ENCODE measurements at regions not wholly inside any gene's neighbourhood (a gene's known extent, or its start where the extent isn't known, plus 50 kb on each side); places are given as distances from the start of the nearest gene placed in this dataset.

- intact Hi-C loops (cut with DNase I), result no loop called here
- Histone ChIP-seq H3K36me3 (no peaks in the 10 kb centered on the region), H3K4me1 (no peaks in the 10 kb centered on the region), H3K9me3 (no peaks in the 10 kb centered on the region), H3K27ac (no peak overlapping the region), H3K4me3 (no peak overlapping the region), H3K27me3 (ENCODE audit: low read depth) (peaks cover 19% of the 10 kb centered on the region)
- no peak for ATAC-seq
- DNase-seq, result peak; percentile 19
- TF ChIP-seq CTCF (IDR thresholded peaks at IDR 0.05), result no peak
Measured at GRCh38 chr19:29375429-29376119, 150.2 kb upstream of the VSTM2B start.

DNA sequence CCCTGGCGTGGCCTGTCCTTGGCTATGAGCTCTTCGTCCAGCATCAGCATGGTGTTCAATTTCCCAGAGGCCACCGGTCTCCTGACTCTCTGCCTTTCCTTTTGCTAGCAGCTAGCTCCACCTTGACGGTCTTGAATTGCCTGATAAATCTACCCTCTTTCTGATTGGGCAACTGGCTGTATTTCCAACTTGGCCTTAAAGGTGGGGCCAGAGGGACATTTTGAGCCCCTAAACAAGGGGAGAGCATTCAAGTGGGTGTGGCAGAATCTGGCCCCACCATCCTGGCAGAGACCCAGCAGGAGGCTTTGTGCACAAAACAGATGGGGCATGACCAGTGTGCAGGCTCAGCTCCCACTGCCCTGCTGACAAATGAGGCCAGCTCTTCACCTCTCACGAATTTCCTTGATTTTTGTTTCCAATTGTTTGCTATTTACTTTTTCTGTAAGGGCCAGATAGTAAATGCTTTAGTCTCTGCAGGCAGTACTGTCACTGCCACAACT, 148.9 kb upstream of the VSTM2B start:
- DNase-seq (no peak), ATAC-seq (no peak)
- no peak for TF ChIP-seq CTCF (IDR thresholded peaks at IDR 0.05)
- Histone ChIP-seq H3K4me3 (no peak overlapping the region), H3K27me3 (ENCODE audit: low read depth) (peaks cover 19% of the 10 kb centered on the region), H3K4me1 (no peaks in the 10 kb centered on the region), H3K27ac (no peak overlapping the region), H3K9me3 (no peaks in the 10 kb centered on the region), H3K36me3 (no peaks in the 10 kb centered on the region)
- intact Hi-C loops (cut with DNase I), result no loop called here

DNA sequence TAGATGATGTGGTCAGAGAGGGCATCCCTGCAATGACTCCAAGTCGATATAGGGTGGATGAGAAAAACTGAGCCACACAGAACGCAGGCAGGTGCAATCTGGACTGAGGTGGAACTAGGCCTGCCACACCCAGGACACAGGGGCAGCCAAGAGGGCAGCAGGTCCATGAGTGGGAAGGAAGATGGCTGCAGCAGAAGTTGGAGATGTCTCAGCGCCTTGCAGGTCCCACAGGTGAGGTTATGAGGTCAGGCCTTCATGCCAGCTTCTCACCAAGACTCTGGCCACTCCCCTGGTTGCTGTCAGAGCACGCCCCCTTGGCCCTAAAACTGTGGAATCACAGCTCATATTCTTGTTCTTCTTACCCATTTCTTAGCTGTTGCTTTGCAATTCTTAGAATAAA, 147.7 kb upstream of the VSTM2B start:
- H3K27me3 ChIP-seq (ENCODE audit: low read depth), result peaks cover 19% of the 10 kb centered on the region
- no peaks in the 10 kb centered on the region for H3K4me1 ChIP-seq
- ATAC-seq (no peak), DNase-seq (peak; percentile 8)
- TF ChIP-seq CTCF (IDR thresholded peaks at IDR 0.05), result no peak
- H3K27ac ChIP-seq, result no peak overlapping the region
- intact Hi-C loops (cut with DNase I), result no loop called here
- no peaks in the 10 kb centered on the region for H3K36me3 ChIP-seq
- H3K9me3 ChIP-seq, result no peaks in the 10 kb centered on the region
- no peak overlapping the region for H3K4me3 ChIP-seq

DNA sequence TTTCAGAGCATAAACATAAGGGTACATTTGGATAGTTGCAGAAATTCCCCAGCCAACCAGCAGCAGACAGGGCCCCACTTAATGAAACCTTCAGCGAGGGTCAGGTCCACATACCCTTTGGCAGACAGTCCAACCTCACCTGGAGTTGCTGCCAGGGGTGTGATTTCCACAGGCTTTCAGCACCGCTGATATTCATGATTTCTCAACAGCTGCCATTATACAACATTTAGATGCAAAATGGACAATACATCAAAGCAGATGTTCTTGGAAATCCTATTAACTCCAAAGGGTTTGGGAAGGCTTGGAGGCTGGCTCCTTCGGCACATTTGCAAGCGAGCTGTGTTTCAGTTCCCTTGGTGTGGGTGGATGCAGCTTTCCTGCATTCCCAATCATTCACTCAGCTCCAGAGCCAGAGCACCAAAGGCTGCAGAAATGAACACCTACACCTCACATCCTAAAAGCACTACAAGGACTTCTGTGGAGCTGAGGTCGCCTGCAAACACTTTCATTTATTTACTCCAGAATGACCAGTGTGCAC, 147.2 kb upstream of the VSTM2B start:
- intact Hi-C loops (cut with DNase I), result no loop called here
- ATAC-seq (no peak), DNase-seq (peak; percentile 1)
- Histone ChIP-seq H3K4me3 (no peak overlapping the region), H3K27me3 (ENCODE audit: low read depth) (peaks cover 19% of the 10 kb centered on the region), H3K36me3 (no peaks in the 10 kb centered on the region), H3K4me1 (no peaks in the 10 kb centered on the region), H3K27ac (no peak overlapping the region), H3K9me3 (no peaks in the 10 kb centered on the region)
- no peak for TF ChIP-seq CTCF (IDR thresholded peaks at IDR 0.05)

GRCh38 chr19:29379257-29380021, 146.4 kb upstream of the VSTM2B start:
- no peak overlapping the region for H3K27ac ChIP-seq
- no peak overlapping the region for H3K4me3 ChIP-seq
- H3K9me3 ChIP-seq, result no peaks in the 10 kb centered on the region
- no peaks in the 10 kb centered on the region for H3K36me3 ChIP-seq
- H3K27me3 ChIP-seq (ENCODE audit: low read depth), result peaks cover 19% of the 10 kb centered on the region
- ATAC-seq (no peak), DNase-seq (peak; percentile 6)
- no peak for TF ChIP-seq CTCF (IDR thresholded peaks at IDR 0.05)
- intact Hi-C loops (cut with DNase I), result no loop called here
- no peaks in the 10 kb centered on the region for H3K4me1 ChIP-seq
